Tibial nerve (tissue), 4 donors: ENCODE measurements at regions not wholly inside any gene's neighbourhood (a gene's known extent, or its start where the extent isn't known, plus 50 kb on each side); places are given as distances from the start of the nearest gene placed in this dataset.

ENCODE experiments used
- CTCF ChIP-seq, 5 experiments: fragments of 200-600 bp in 3 of 5; fragments of 450-650 bp in 2 of 5; sonication (generic) in 3 of 5; IDR thresholded peaks; one replicate each; pipeline ENCODE4 v1.5.1; 2016 to 2019; ENCODE audit warnings: antibody characterized with exemption in 5 of 5, mild to moderate bottlenecking in 3 of 5, moderate library complexity in 2 of 5
- EP300 ChIP-seq, 2 donors: sonication (generic); formaldehyde crosslinking; IDR thresholded peaks; one replicate each; pipeline ENCODE4 v1.6.1; 2017; ENCODE audit warnings: antibody characterized with exemption in 2 of 2, mild to moderate bottlenecking in 1 of 2
- POLR2A ChIP-seq, 2 donors: fragments of 450-650 bp; IDR thresholded peaks; one replicate each; pipeline ENCODE4 v1.6.1; 2017; ENCODE audit warnings: antibody characterized with exemption in 2 of 2, mild to moderate bottlenecking in 2 of 2, moderate library complexity in 2 of 2

GRCh38 chr6:115287467-115287866, 773.2 kb downstream of the FRK start:
- TF ChIP-seq CTCF (IDR thresholded peaks at IDR 0.05) (no peak), EP300 (IDR thresholded peaks at IDR 0.05) (no peak), POLR2A (IDR thresholded peaks at IDR 0.05) (no peak)
